ENCODE measurements at regions not wholly inside any gene's neighbourhood (a gene's known extent, or its start where the extent isn't known, plus 50 kb on each side); places are given as distances from the start of the nearest gene placed in this dataset.
"Not testable (repeated sequence)": the region's sequence is repeated elsewhere in the genome, so short reads cannot be mapped to it uniquely, and the experiment has no call there.

- no peak for TF ChIP-seq YY1 (IDR thresholded peaks at IDR 0.05; ENCODE audit: extremely low read depth, insufficient replicate concordance, low read depth, low read length)
- no peak for TF ChIP-seq ZBTB33 (IDR thresholded peaks at IDR 0.05; ENCODE audit: extremely low read depth, insufficient replicate concordance, low read length)
These were observed 164.0 kb upstream of the ETV3 start (continued) for GRCh38 chr1:157302199-157302497.

GRCh38 chr1:157301477-157302198, 163.4 kb upstream of the ETV3 start:
- POLR2A ChIA-PET: no interaction called here
- ATAC-seq: no peak
- Histone ChIP-seq H3K4me1 (ENCODE audit: control insufficient read depth in 1 of 2, insufficient read depth in 2 of 2, low read length in 2 of 2) (no peaks in the 10 kb centered on the region), H3K9me2 (ENCODE audit: insufficient read depth) (no peaks in the 10 kb centered on the region), H3K27me3 (ENCODE audit: insufficient read depth, low read length) (peaks cover 30% of the 10 kb centered on the region), H3K36me3 (ENCODE audit: control insufficient read depth in 1 of 2, insufficient read depth in 2 of 2, low read length in 2 of 2) (no peaks in the 10 kb centered on the region), H3K4me2 (ENCODE audit: low read length) (no peak overlapping the region), H3K9ac (ENCODE audit: low read length) (no peak overlapping the region), H3K4me3 (replicated peaks in 1 of 2; ENCODE audit: low read depth in 1 of 2, low read length in 2 of 2) (no peak overlapping the region), H4K20me1 (ENCODE audit: insufficient read depth) (no peaks in the 10 kb centered on the region), H3K79me2 (ENCODE audit: insufficient read depth, low read length) (no peaks in the 10 kb centered on the region), H2AFZ (ENCODE audit: low read depth, low read length, poor library complexity, severe bottlenecking) (no peak overlapping the region), H3K9me3 (ENCODE audit: control insufficient read depth in 1 of 2, insufficient read depth in 1 of 2, low read depth in 1 of 2, low read length in 2 of 2) (no peaks in the 10 kb centered on the region), H3K27ac (ENCODE audit: low read depth, low read length) (no peak overlapping the region)
- intact Hi-C loops (cut with micrococcal nuclease): no loop called here
- TF ChIP-seq MAX (IDR thresholded peaks at IDR 0.05): no peak
- TF ChIP-seq JUND (IDR thresholded peaks at IDR 0.05): no peak
- TF ChIP-seq ELF1 (IDR thresholded peaks at IDR 0.05; ENCODE audit: borderline replicate concordance, low read depth): no peak
- no peak for TF ChIP-seq EGR1 (IDR thresholded peaks at IDR 0.05; ENCODE audit: low read depth)
- no peak for TF ChIP-seq ZBTB33 (IDR thresholded peaks at IDR 0.05; ENCODE audit: extremely low read depth, insufficient replicate concordance, low read length)
- no peak for TF ChIP-seq SIN3A (IDR thresholded peaks at IDR 0.05; ENCODE audit: low read depth)
- TF ChIP-seq TCF7L2 (IDR thresholded peaks at IDR 0.05; ENCODE audit: borderline replicate concordance, extremely low read depth, insufficient read depth, insufficient read length): no peak
- no TSS peak for BruUV-seq (replicated peaks)
- RAD21 ChIA-PET (ENCODE audit: low non-redundant PET in 1 of 2, low total read pairs in 2 of 2, uncharacterized antibody in 2 of 2, unreplicated experiment in 2 of 2): no interaction called here
- CTCF ChIA-PET: no interaction called here
- no peak for DNase-seq (ENCODE audit: low read depth, low spot score)

- POLR2A ChIA-PET; H3K9me2 ChIP-seq (ENCODE audit: insufficient read depth); intact Hi-C loops (cut with micrococcal nuclease); DNase-seq (ENCODE audit: low read depth, low spot score); H4K20me1 ChIP-seq (ENCODE audit: insufficient read depth); ATAC-seq; H3K4me1 ChIP-seq (ENCODE audit: control insufficient read depth in 1 of 2, insufficient read depth in 2 of 2, low read length in 2 of 2); CTCF ChIA-PET; H3K4me2 ChIP-seq (ENCODE audit: low read length); H3K9ac ChIP-seq (ENCODE audit: low read length); H3K4me3 ChIP-seq (replicated peaks in 1 of 2; ENCODE audit: low read depth in 1 of 2, low read length in 2 of 2); RAD21 ChIA-PET (ENCODE audit: low non-redundant PET in 1 of 2, low total read pairs in 2 of 2, uncharacterized antibody in 2 of 2, unreplicated experiment in 2 of 2); H3K36me3 ChIP-seq (ENCODE audit: control insufficient read depth in 1 of 2, insufficient read depth in 2 of 2, low read length in 2 of 2); H2AFZ ChIP-seq (ENCODE audit: low read depth, low read length, poor library complexity, severe bottlenecking); H3K9me3 ChIP-seq (ENCODE audit: control insufficient read depth in 1 of 2, insufficient read depth in 1 of 2, low read depth in 1 of 2, low read length in 2 of 2); H3K27ac ChIP-seq (ENCODE audit: low read depth, low read length); BruUV-seq (replicated peaks); H3K79me2 ChIP-seq (ENCODE audit: insufficient read depth, low read length): not testable (repeated sequence)
- H3K27me3 ChIP-seq (ENCODE audit: insufficient read depth, low read length): peaks cover 42% of the 10 kb centered on the region
These were observed 156.4 kb upstream of the ETV3 start for GRCh38 chr1:157294387-157295145.
